HepG2 (cell line): ENCODE measurements at regions not wholly inside any gene's neighbourhood (a gene's known extent, or its start where the extent isn't known, plus 50 kb on each side); places are given as distances from the start of the nearest gene placed in this dataset.

ENCODE experiments used
- ATAC-seq: fragments of 200-7000 bp; cut with Tn5 transposase; 3 replicates; pipeline ENCODE4 v1.9.1; 2020; ENCODE audit warnings: mild to moderate bottlenecking, moderate library complexity
- BruUV-seq: library from RNA; stranded (reverse); fragments of 400-500 nt; replicated peaks from 2 replicates; lab custom pipeline; 2021; lab: Mats Ljungman, UMichigan
- CTCF ChIA-PET: fragments of 300-600 bp; formaldehyde crosslinking; extraction: SDS; loops from one replicate; lab custom pipeline; 2021; ENCODE audit warnings: low total read pairs, inconsistent platforms, low intra/inter-chr PET ratio; lab: Yijun Ruan, JAX
- POLR2A ChIA-PET: fragments of 350-600 bp; sonication (Branson Sonifier 250); formaldehyde crosslinking; loops from one replicate; lab custom pipeline; 2020; ENCODE audit warnings: antibody characterized with exemption, inconsistent platforms; lab: Yijun Ruan, JAX
- DNase-seq: peaks from one replicate; pipeline ENCODE4 v3.0.0-alpha.2; 2015; ENCODE audit warnings: low spot score
- FAIRE-seq: peaks from 3 replicates; lab custom pipeline; 2011; peaks lifted over from hg19 to GRCh38; lab: Jason Lieb, UNC
- H2AFZ ChIP-seq: one replicate; pipeline ENCODE4 v1.6.1; 2011; ENCODE audit warnings: low read length, inconsistent platforms
- H3K27ac ChIP-seq: fragments of 300-600 bp; 3 replicates; pipeline ENCODE4 v1.8.0; 2011; ENCODE audit warnings: mixed run types, mild to moderate bottlenecking, mixed read lengths, low read length, inconsistent platforms; ENCODE audit not compliant: insufficient read depth; ENCODE audit errors: extremely low read length
- H3K27me3 ChIP-seq, 2 experiments: fragments of 200-600 bp in 1 of 2; 2 replicates in 1 of 2; 3 replicates in 1 of 2; pipeline versions ENCODE4 v1.6.0 to v1.8.0; 2011; ENCODE audit warnings: low read length in 2 of 2, mild to moderate bottlenecking in 2 of 2, moderate library complexity in 2 of 2, inconsistent platforms in 1 of 2; ENCODE audit not compliant: insufficient read depth in 2 of 2, control insufficient read depth in 1 of 2
- H3K36me3 ChIP-seq, 2 experiments: fragments of 200-600 bp in 1 of 2; replicated peaks in 1 of 2; 2 replicates in 1 of 2; 3 replicates in 1 of 2; pipeline versions ENCODE4 v1.5.1 to v1.8.0; 2011; ENCODE audit warnings: low read length in 2 of 2, inconsistent platforms in 1 of 2; ENCODE audit not compliant: insufficient read depth in 2 of 2, control insufficient read depth in 1 of 2
- H3K4me1 ChIP-seq: 2 replicates; pipeline ENCODE4 v1.5.1; 2012; ENCODE audit warnings: low read length, inconsistent platforms; ENCODE audit not compliant: insufficient read depth
- H3K4me2 ChIP-seq: 2 replicates; pipeline ENCODE4 v1.6.0; 2011; ENCODE audit warnings: low read depth, low read length, inconsistent platforms
- H3K4me3 ChIP-seq, 3 experiments: fragments of 200-600 bp in 1 of 3; sonication (generic), shearing (Covaris generic) in 1 of 3; replicated peaks in 1 of 3; 2 replicates each; pipeline ENCODE4 v1.5.1; 2011 to 2016; ENCODE audit warnings: low read length in 3 of 3, inconsistent platforms in 2 of 3, low read depth in 2 of 3, mild to moderate bottlenecking in 2 of 3, control low read depth in 1 of 3, mixed read lengths in 1 of 3; ENCODE audit not compliant: insufficient read depth in 1 of 3
- H3K79me2 ChIP-seq: one replicate; pipeline ENCODE4 v1.6.1; 2011; ENCODE audit warnings: low read length, inconsistent platforms; ENCODE audit not compliant: insufficient read depth
- H3K9ac ChIP-seq: 2 replicates; pipeline ENCODE4 v1.6.0; 2011; ENCODE audit warnings: mild to moderate bottlenecking, low read depth, low read length, inconsistent platforms; ENCODE audit not compliant: insufficient read depth
- H3K9me3 ChIP-seq: 2 replicates; pipeline ENCODE4 v1.5.1; 2012; ENCODE audit warnings: mild to moderate bottlenecking, low read length
- H4K20me1 ChIP-seq: 2 replicates; pipeline ENCODE4 v1.6.0; 2011; ENCODE audit warnings: inconsistent platforms, mild to moderate bottlenecking, low read length, moderate library complexity; ENCODE audit not compliant: insufficient read depth
- FOXP1 ChIP-seq, 2 experiments: fragments of 450-650 bp in 1 of 2; IDR thresholded peaks; 2 replicates each; pipeline ENCODE4 v1.6.1; 2017 to 2018; ENCODE audit warnings: antibody characterized with exemption in 1 of 2
- MAFF ChIP-seq: IDR thresholded peaks from 2 replicates; pipeline ENCODE4 v1.6.1; 2011; ENCODE audit warnings: low read depth, low read length, improper control_type of control experiment
- MAFK ChIP-seq, 2 experiments: IDR thresholded peaks in 1 of 2; conservative IDR thresholded peaks in 1 of 2; 2 replicates each; pipeline ENCODE4 v1.6.1; 2011; ENCODE audit warnings: improper control_type of control experiment in 2 of 2, low read length in 2 of 2
- RORA ChIP-seq: sonication (generic); formaldehyde crosslinking; IDR thresholded peaks from 2 replicates; pipeline ENCODE4 v1.5.0; 2020; ENCODE audit warnings: mild to moderate bottlenecking, missing genetic modification reagents, moderate library complexity
- ZNF569 ChIP-seq: sonication (generic); formaldehyde crosslinking; IDR thresholded peaks from 2 replicates; pipeline ENCODE4 v1.5.0; 2020; ENCODE audit warnings: mild to moderate bottlenecking, missing genetic modification reagents, moderate library complexity, borderline replicate concordance
- ZNF709 ChIP-seq: sonication (generic); formaldehyde crosslinking; IDR thresholded peaks from 2 replicates; pipeline ENCODE4 v1.5.0; 2020; ENCODE audit warnings: mild to moderate bottlenecking, missing genetic modification reagents
- WGBS: methylation state at CpG from one replicate; pipeline ENCODE4 v1.1.6; 2017; ENCODE audit warnings: low lambda C conversion rate; 5-methylcytosine and 5-hydroxymethylcytosine counted together
- in situ Hi-C: cut with HindIII; loops from 2 replicates; pipeline ENCODE4 v1.10.0; 2017; ENCODE audit warnings: low pct_unique_long_range_greater_than_20kb; ENCODE audit not compliant: extremely low pct_ligation_motif_present
- intact Hi-C: fragments of 100-400 bp; cut with micrococcal nuclease; formaldehyde crosslinking; loops from one replicate; pipeline ENCODE4 v1.10.0; 2022; ENCODE audit not compliant: unreplicated experiment
- TF ChIP-seq, protein P1 (sequence below): IDR thresholded peaks from 2 replicates; pipeline ENCODE4 v1.6.1; 2012; ENCODE audit warnings: low read length, improper control_type of control experiment

DNA sequence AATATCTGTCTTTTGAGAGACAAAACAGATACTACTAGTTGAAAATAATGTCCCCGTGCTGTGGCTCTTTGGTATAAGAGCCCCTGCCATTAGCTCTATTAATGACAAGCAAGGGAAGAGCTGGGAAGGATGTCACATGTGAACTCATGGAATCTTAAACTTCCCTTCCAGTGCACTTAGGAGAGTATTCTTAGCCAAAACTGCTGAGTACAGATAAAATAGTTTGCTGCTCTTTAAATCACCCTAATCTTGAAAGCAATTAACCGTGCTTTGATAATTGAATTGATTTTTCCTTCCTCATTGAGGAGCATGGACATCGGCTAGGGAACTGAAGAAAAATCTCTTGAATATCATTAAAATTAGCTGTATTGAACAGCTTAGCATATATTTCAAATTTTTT lies 91.7 kb downstream of the SLC35B3 start:
- Histone ChIP-seq H3K9me3 (no peaks in the 10 kb centered on the region), H3K27me3 (no peaks in the 10 kb centered on the region), H3K36me3 (no peaks in the 10 kb centered on the region), H3K79me2 (no peaks in the 10 kb centered on the region), H3K27ac (no peak overlapping the region), H3K4me1 (no peaks in the 10 kb centered on the region), H3K9ac (no peak overlapping the region), H3K4me2 (no peak overlapping the region), H4K20me1 (no peaks in the 10 kb centered on the region), H2AFZ (no peak overlapping the region), H3K4me3 (no peak overlapping the region)
- CTCF ChIA-PET: no interaction called here
- no TSS peak for BruUV-seq
- WGBS: under 1% methylated on average over 3 of the region's 3 CpGs
- DNase-seq (no peak), FAIRE-seq (no peak), ATAC-seq (no peak)
- intact Hi-C loops (no loop called here), in situ Hi-C loops (no loop called here)
- no peak for TF ChIP-seq ZNF569 (CRISPR knock-in tag)
- no peak for TF ChIP-seq FOXP1 (IDR thresholded peaks at IDR 0.05)
- no peak for TF ChIP-seq FOXP1 (CRISPR knock-in tag; IDR thresholded peaks at IDR 0.05)
- TF ChIP-seq MAFF: peak; percentile 43
- TF ChIP-seq MAFK (conservative IDR thresholded peaks at IDR 0.05 in 1 of 2, IDR thresholded peaks at IDR 0.05 in 1 of 2; ENCODE audit: low read length in 2 of 2): peak; percentile 67 to 78
- TF ChIP-seq, protein P1, sequence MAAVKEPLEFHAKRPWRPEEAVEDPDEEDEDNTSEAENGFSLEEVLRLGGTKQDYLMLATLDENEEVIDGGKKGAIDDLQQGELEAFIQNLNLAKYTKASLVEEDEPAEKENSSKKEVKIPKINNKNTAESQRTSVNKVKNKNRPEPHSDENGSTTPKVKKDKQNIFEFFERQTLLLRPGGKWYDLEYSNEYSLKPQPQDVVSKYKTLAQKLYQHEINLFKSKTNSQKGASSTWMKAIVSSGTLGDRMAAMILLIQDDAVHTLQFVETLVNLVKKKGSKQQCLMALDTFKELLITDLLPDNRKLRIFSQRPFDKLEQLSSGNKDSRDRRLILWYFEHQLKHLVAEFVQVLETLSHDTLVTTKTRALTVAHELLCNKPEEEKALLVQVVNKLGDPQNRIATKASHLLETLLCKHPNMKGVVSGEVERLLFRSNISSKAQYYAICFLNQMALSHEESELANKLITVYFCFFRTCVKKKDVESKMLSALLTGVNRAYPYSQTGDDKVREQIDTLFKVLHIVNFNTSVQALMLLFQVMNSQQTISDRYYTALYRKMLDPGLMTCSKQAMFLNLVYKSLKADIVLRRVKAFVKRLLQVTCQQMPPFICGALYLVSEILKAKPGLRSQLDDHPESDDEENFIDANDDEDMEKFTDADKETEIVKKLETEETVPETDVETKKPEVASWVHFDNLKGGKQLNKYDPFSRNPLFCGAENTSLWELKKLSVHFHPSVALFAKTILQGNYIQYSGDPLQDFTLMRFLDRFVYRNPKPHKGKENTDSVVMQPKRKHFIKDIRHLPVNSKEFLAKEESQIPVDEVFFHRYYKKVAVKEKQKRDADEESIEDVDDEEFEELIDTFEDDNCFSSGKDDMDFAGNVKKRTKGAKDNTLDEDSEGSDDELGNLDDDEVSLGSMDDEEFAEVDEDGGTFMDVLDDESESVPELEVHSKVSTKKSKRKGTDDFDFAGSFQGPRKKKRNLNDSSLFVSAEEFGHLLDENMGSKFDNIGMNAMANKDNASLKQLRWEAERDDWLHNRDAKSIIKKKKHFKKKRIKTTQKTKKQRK: no peak
- TF ChIP-seq ZNF709 (CRISPR knock-in tag): no peak
- TF ChIP-seq RORA (CRISPR knock-in tag): no peak
- POLR2A ChIA-PET: no interaction called here
